Testis (tissue), 2 donors: ENCODE measurements at regions not wholly inside any gene's neighbourhood (a gene's known extent, or its start where the extent isn't known, plus 50 kb on each side); places are given as distances from the start of the nearest gene placed in this dataset.

Source experiments
- POLR2A ChIP-seq: fragments of 450-650 bp; IDR thresholded peaks from one replicate; pipeline ENCODE4 v1.6.1; 2017; ENCODE audit warnings: antibody characterized with exemption, mild to moderate bottlenecking, moderate library complexity
- TF ChIP-seq, protein P1 (sequence below), 3 experiments: fragments of 450-650 bp in 2 of 3; fragments of 200-600 bp in 1 of 3; sonication (generic) in 1 of 3; IDR thresholded peaks; one replicate each; pipeline ENCODE4 v1.5.1; 2016 to 2019; ENCODE audit warnings: antibody characterized with exemption in 3 of 3, mild to moderate bottlenecking in 2 of 3, moderate library complexity in 1 of 3

DNA sequence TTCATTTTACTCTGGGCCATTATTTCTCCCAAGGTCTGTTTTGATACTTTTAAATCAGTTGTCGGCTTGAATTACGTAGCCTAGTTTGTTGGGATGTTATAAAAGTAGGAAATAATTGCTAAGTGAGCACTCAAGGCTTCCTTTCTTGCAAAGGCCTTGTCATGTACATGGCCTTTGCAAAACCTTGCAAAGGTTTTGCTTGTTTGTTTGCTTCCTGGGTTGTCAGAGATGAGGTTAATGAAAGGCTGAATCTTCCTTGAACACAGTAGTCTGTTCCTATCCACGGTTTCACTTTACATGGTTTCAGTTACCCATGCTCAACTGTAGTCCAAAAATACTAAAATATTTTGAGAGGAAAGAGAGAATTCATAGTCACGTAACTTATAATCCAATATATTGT lies 113.5 kb downstream of the NAA11 start:
- TF ChIP-seq POLR2A = no peak
- TF ChIP-seq, protein P1, sequence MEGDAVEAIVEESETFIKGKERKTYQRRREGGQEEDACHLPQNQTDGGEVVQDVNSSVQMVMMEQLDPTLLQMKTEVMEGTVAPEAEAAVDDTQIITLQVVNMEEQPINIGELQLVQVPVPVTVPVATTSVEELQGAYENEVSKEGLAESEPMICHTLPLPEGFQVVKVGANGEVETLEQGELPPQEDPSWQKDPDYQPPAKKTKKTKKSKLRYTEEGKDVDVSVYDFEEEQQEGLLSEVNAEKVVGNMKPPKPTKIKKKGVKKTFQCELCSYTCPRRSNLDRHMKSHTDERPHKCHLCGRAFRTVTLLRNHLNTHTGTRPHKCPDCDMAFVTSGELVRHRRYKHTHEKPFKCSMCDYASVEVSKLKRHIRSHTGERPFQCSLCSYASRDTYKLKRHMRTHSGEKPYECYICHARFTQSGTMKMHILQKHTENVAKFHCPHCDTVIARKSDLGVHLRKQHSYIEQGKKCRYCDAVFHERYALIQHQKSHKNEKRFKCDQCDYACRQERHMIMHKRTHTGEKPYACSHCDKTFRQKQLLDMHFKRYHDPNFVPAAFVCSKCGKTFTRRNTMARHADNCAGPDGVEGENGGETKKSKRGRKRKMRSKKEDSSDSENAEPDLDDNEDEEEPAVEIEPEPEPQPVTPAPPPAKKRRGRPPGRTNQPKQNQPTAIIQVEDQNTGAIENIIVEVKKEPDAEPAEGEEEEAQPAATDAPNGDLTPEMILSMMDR (IDR thresholded peaks at IDR 0.05) = no peak
